ENCODE measurements at regions not wholly inside any gene's neighbourhood (a gene's known extent, or its start where the extent isn't known, plus 50 kb on each side); places are given as distances from the start of the nearest gene placed in this dataset.
A peak's percentile ranks its signal among the peaks of the same experiment; 100 is the strongest.

DNA sequence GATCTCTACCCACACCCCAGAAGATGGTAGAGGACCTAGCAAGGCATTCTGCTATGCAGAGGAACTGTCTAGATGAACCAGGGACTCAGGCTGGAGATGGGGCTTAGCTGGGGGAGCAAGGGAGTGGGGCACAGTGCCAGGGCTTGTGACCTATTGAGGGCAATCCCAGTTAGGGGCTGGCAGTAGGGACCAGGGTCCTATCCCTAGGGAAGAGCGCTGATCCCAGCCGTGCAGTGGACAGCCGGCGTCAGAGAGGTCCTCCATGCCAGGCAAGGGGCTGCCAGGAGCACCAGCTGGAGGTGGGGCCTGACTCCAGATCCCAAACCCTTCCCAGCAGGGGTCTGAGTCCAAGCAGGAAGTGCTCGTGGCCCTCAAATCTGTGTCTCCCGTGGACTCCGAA lies 52.7 kb upstream of the NEURL1B start:
- Histone ChIP-seq H3K4me1 (peaks cover 0 to 17% (median 9%) of the 10 kb centered on the region in 10 experiments; a peak in 13 of 20 replicates), H3K36me3 (no peaks in the 10 kb centered on the region), H3K27ac (no peak overlapping the region), H3K9me3 (replicated peaks in 1 of 11) (no peaks in the 10 kb centered on the region), H3K9ac (no peak overlapping the region), H4K20me1 (no peaks in the 10 kb centered on the region), H3K4me2 (no peak overlapping the region), H3K27me3 (no peaks in the 10 kb centered on the region), H3K4me3 (no peak overlapping the region)
- TF ChIP-seq Cebpa-rat (IDR thresholded peaks at IDR 0.05) = no peak

- Histone ChIP-seq H3K9ac (no peak overlapping the region), H3K9me3 (replicated peaks in 1 of 11) (no peaks in the 10 kb centered on the region), H3K36me3 (no peaks in the 10 kb centered on the region), H3K4me3 (no peak overlapping the region), H3K4me1 (peaks cover 0 to 17% (median 9%) of the 10 kb centered on the region in 10 experiments; a peak in 13 of 20 replicates), H3K27ac (no peak overlapping the region), H3K4me2 (no peak overlapping the region), H4K20me1 (no peaks in the 10 kb centered on the region), H3K27me3 (no peaks in the 10 kb centered on the region)
- TF ChIP-seq Cebpa-rat (IDR thresholded peaks at IDR 0.05) = no peak
Measured at GRCh38 chr5:172587061-172587405, 54.0 kb upstream of the NEURL1B start.

- Histone ChIP-seq H3K27me3 (no peaks in the 10 kb centered on the region), H3K4me3 (no peak overlapping the region), H4K20me1 (no peaks in the 10 kb centered on the region), H3K4me2 (no peak overlapping the region), H3K36me3 (no peaks in the 10 kb centered on the region), H3K9ac (no peak overlapping the region), H3K27ac (no peak overlapping the region), H3K9me3 (replicated peaks in 1 of 11) (no peaks in the 10 kb centered on the region), H3K4me1 (peaks cover 0 to 19% (median 9%) of the 10 kb centered on the region in 10 experiments; a peak in 13 of 20 replicates)
- no peak for TF ChIP-seq Cebpa-rat (IDR thresholded peaks at IDR 0.05)
Measured at GRCh38 chr5:172586125-172587060, 54.7 kb upstream of the NEURL1B start.

DNA sequence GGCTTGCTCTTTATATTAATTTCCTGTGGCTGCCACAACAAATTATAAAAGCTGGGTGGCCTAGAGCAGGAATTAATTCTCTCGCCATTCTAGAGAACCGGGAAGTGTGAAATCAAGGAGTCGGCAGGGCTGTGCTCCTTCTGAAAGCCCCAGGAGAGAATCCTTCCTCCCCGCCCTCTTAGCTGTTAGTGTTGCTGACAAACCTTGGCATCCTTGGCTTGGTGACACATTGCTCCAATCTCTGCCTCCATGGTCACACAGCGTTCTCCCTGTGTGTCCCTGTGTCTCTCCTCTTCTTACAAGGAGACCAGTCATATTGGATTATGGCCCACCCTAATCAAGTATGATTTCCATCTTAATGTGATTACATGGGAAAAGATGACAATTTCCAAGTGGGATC lies 55.9 kb upstream of the NEURL1B start:
- Histone ChIP-seq H3K36me3 (no peaks in the 10 kb centered on the region), H3K4me3 (no peak overlapping the region), H3K27me3 (no peaks in the 10 kb centered on the region), H3K9ac (no peak overlapping the region), H3K9me3 (replicated peaks in 1 of 11) (no peaks in the 10 kb centered on the region), H3K27ac (no peak overlapping the region), H3K4me1 (peaks cover 0 to 23% (median 11%) of the 10 kb centered on the region in 10 experiments; a peak in 13 of 20 replicates), H4K20me1 (no peaks in the 10 kb centered on the region), H3K4me2 (0 out of 22 replicates have a peak overlapping the region, but pooled peaks of 1 of the 11 experiments have one; percentile 36)
- no peak for TF ChIP-seq Cebpa-rat (IDR thresholded peaks at IDR 0.05)

DNA sequence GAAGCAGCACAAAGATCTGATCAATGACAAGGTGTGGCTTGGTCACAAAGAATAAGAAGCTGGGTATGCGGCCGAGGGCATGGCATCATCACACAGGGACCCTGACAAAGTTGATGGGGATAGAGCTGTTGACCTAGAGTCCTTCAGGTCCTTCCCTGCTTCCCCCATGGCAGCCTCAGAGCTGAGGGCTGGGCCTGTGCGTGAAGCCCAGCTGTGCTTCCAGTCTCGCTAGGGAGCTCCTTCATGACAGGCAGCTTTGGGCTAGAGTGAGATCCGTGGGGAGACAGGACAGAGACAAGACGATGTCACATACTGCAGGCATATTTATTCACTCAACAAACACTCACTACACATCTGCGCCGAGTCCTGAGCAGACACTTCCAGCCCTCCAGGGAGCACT lies 56.4 kb upstream of the NEURL1B start:
- H4K20me1 ChIP-seq = no peaks in the 10 kb centered on the region
- H3K27ac ChIP-seq = no peak overlapping the region
- no peaks in the 10 kb centered on the region for H3K27me3 ChIP-seq
- no peak overlapping the region for H3K9ac ChIP-seq
- TF ChIP-seq Cebpa-rat (IDR thresholded peaks at IDR 0.05) = no peak
- no peaks in the 10 kb centered on the region for H3K9me3 ChIP-seq (replicated peaks in 1 of 11)
- H3K4me2 ChIP-seq = peak overlapping the region in 1 of 11 experiments; percentile 36; a peak in 1 of 22 replicates
- H3K4me3 ChIP-seq = no peak overlapping the region
- H3K36me3 ChIP-seq = no peaks in the 10 kb centered on the region
- peaks cover 0 to 23% (median 11%) of the 10 kb centered on the region in 10 experiments; a peak in 13 of 20 replicates for H3K4me1 ChIP-seq

DNA sequence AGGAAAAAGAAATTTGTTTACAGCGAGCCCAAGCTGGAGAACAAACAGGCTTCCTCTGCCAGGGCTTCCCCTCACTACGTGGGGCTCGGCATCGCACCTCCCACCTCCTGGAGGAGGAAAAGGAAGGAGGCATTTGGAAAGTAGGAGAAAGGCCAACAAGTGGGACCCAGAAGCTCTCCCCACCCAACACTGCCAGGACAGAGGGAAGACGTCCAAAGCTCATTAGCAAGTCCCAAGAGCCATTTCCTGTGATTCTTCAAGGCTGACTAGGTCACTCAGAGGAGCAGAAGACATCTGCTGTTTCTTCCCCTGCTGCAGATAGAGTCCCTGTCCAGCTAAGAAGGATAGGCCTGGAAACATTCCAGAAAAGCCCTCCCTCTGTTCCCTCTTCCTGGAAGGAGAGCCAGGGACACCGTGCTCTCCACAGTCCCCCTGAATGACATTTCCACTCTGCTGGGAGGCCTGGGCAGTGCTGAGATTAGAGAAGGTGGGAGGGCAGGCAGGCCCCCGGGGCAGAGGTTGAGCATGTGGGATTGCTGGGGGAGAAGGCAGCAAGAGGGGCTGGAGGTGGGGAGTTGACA lies 57.0 kb upstream of the NEURL1B start:
- H3K27me3 ChIP-seq = no peaks in the 10 kb centered on the region
- peak overlapping the region in 8 of 11 experiments; percentile 19 to 52 (median 34); a peak in 14 of 22 replicates for H3K4me2 ChIP-seq
- no peaks in the 10 kb centered on the region for H3K9me3 ChIP-seq (replicated peaks in 1 of 11)
- peaks cover 0 to 23% (median 11%) of the 10 kb centered on the region in 10 experiments; a peak in 13 of 20 replicates for H3K4me1 ChIP-seq
- no peak for TF ChIP-seq Cebpa-rat (IDR thresholded peaks at IDR 0.05)
- no peaks in the 10 kb centered on the region for H4K20me1 ChIP-seq
- no peaks in the 10 kb centered on the region for H3K36me3 ChIP-seq
- no peak overlapping the region for H3K9ac ChIP-seq
- H3K4me3 ChIP-seq = no peak overlapping the region
- H3K27ac ChIP-seq = no peak overlapping the region

DNA sequence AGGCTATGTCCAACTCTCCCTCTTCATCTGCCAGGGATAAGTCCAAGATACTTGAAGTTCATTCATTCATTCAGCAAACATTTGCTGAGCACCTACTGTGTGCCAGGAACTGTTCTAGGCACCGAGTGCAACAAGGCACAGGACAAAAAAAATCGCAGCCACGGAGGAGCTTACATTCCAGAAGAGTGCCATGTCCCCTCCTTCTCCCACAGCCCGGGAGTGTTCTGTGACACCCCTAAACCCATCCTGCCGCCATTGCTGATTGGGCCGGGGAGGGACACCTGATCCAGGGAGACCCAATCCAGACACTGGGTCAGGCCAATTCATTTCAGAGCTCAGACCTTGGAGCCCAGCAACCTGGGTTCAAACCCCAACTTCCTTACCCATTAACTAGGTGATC lies 58.1 kb upstream of the NEURL1B start:
- Histone ChIP-seq H3K4me3 (no peak overlapping the region), H3K36me3 (no peaks in the 10 kb centered on the region), H3K4me2 (no peak overlapping the region), H3K9ac (no peak overlapping the region), H3K4me1 (peaks cover 0 to 23% (median 11%) of the 10 kb centered on the region in 10 experiments; a peak in 13 of 20 replicates), H3K27ac (no peak overlapping the region), H3K9me3 (replicated peaks in 1 of 11) (no peaks in the 10 kb centered on the region), H4K20me1 (no peaks in the 10 kb centered on the region), H3K27me3 (no peaks in the 10 kb centered on the region)
- TF ChIP-seq Cebpa-rat (IDR thresholded peaks at IDR 0.05) = no peak

GRCh38 chr5:172581315-172581714 lies 59.7 kb upstream of the NEURL1B start:
- Histone ChIP-seq H3K9me3 (replicated peaks in 1 of 11) (no peaks in the 10 kb centered on the region), H4K20me1 (no peaks in the 10 kb centered on the region), H3K9ac (no peak overlapping the region), H3K27me3 (no peaks in the 10 kb centered on the region), H3K36me3 (no peaks in the 10 kb centered on the region), H3K27ac (no peak overlapping the region), H3K4me2 (peak overlapping the region in 3 of 11 experiments; percentile 6 to 20 (median 10); a peak in 1 of 22 replicates), H3K4me3 (no peak overlapping the region), H3K4me1 (peaks cover 0 to 21% (median 11%) of the 10 kb centered on the region in 10 experiments; a peak in 13 of 20 replicates)
- no peak for TF ChIP-seq Cebpa-rat (IDR thresholded peaks at IDR 0.05)

DNA sequence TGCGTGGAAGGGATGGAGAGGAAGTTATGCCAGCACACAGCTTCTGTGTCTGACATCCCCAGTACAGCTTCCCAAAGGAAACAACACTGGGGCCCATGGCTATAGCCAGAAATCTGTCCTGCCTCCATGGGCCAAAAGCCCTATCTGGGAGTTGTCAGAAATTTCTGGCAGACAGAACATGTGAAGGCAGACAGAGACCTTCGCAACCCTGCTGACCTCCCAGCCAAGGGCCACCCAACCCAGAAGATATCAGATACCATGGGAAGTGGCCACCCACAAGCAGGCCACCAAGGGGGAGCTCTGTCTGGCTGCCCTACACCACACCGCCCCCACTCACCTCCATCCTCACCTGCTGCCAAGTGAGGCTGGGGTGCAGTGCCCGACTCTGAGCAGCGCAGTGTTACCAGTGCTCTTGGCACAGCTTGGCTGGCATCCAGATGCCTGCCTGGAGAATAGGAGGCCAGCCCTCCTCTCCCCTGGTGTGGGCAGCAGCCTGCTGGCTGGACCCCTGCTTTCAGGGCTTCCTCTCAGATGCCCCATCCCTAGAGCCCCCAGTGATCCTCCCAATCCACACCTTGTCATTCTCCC lies 61.6 kb upstream of the NEURL1B start:
- Histone ChIP-seq H3K27ac (no peak overlapping the region), H3K4me2 (no peak overlapping the region), H3K9ac (no peak overlapping the region), H4K20me1 (no peaks in the 10 kb centered on the region), H3K27me3 (no peaks in the 10 kb centered on the region), H3K36me3 (no peaks in the 10 kb centered on the region), H3K4me1 (peaks cover 0 to 36% (median 26%) of the 10 kb centered on the region in 10 experiments; a peak in 15 of 20 replicates), H3K4me3 (no peak overlapping the region), H3K9me3 (replicated peaks in 1 of 11) (no peaks in the 10 kb centered on the region)
- no peak for TF ChIP-seq Cebpa-rat (IDR thresholded peaks at IDR 0.05)

All from BLaER1 treated with 17β-estradiol and CSF1 and Interleukin-3, amounts not matched to agents 10 nM and 100 nM (cell line).